ENCODE measurements at regions not wholly inside any gene's neighbourhood (a gene's known extent, or its start where the extent isn't known, plus 50 kb on each side); places are given as distances from the start of the nearest gene placed in this dataset.

DNA sequence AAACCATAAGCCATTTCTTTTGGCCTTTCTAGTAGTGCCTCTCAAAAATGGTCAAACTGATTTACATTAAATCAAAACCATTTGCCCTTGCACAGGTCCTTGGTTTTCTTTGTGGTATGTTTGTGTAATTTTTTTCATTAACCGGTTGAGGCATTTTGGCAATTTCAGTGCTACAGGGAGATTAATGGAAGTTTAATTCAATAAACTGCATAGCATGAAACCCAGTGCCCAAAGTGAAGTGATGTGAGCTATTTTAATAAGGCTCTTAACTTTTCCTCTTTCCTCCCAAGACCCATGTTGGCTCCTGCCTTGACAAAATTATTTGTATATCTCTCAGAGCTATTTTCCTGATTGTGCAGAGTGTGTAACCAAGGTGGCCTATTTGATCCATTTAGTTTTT, 326.2 kb upstream of the SEMA6A start:
- Histone ChIP-seq H3K9me2 (ENCODE audit: insufficient read depth, low read length) (no peaks in the 10 kb centered on the region), H3K4me1 (ENCODE audit: insufficient read depth, low read length, poor library complexity, severe bottlenecking) (peaks cover 10% of the 10 kb centered on the region), H3K4me3 (ENCODE audit: low read depth, low read length, poor library complexity, severe bottlenecking) (no peak overlapping the region), H3K79me2 (ENCODE audit: insufficient read depth, low read depth, low read length) (no peaks in the 10 kb centered on the region), H3K9me3 (ENCODE audit: low read length) (no peaks in the 10 kb centered on the region), H2AFZ (ENCODE audit: low read length) (no peak overlapping the region), H3K27ac (ENCODE audit: low read depth, low read length, poor library complexity, severe bottlenecking) (no peak overlapping the region), H3K4me2 (ENCODE audit: low read length) (no peak overlapping the region), H4K20me1 (ENCODE audit: insufficient read depth, low read length) (no peaks in the 10 kb centered on the region), H3K36me3 (ENCODE audit: insufficient read depth, low read length) (no peaks in the 10 kb centered on the region)
- no peak for DNase-seq (ENCODE audit: low spot score)
- BruUV-seq (replicated peaks), result no TSS peak
- POLR2A ChIA-PET, result interaction anchor here (0.6 kb wide), 2 partner anchors 48 to 1150 kb away, joined by 3 read pairs; no protein-coding TSS in a partner anchor
- CTCF ChIA-PET (ENCODE audit: unreplicated experiment), result no interaction called here
- no peak for TF ChIP-seq EZH2phosphoT487 (IDR thresholded peaks at IDR 0.05; ENCODE audit: borderline replicate concordance, low read depth, low read length)
- TF ChIP-seq CTCF (conservative IDR thresholded peaks at IDR 0.05; ENCODE audit: low read length), result no peak
- intact Hi-C loops (cut with micrococcal nuclease; ENCODE audit: unreplicated experiment), result loop anchor here (10.0 kb wide), 1 partner anchor 1276 kb away; the partner anchor contains the start of gene TMED7

GRCh38 chr5:116898917-116899316, 324.3 kb upstream of the SEMA6A start:
- CTCF ChIA-PET (ENCODE audit: unreplicated experiment), result no interaction called here
- no peak for TF ChIP-seq EZH2phosphoT487 (IDR thresholded peaks at IDR 0.05; ENCODE audit: borderline replicate concordance, low read depth, low read length)
- TF ChIP-seq CTCF (conservative IDR thresholded peaks at IDR 0.05; ENCODE audit: low read length), result no peak
- Histone ChIP-seq H3K9me2 (ENCODE audit: insufficient read depth, low read length) (no peaks in the 10 kb centered on the region), H3K36me3 (ENCODE audit: insufficient read depth, low read length) (no peaks in the 10 kb centered on the region), H3K4me3 (ENCODE audit: low read depth, low read length, poor library complexity, severe bottlenecking) (no peak overlapping the region), H3K79me2 (ENCODE audit: insufficient read depth, low read depth, low read length) (no peaks in the 10 kb centered on the region), H3K4me2 (ENCODE audit: low read length) (peak overlapping the region; percentile 63), H2AFZ (ENCODE audit: low read length) (peak overlapping the region; percentile 71), H3K9me3 (ENCODE audit: low read length) (no peaks in the 10 kb centered on the region), H3K27ac (ENCODE audit: low read depth, low read length, poor library complexity, severe bottlenecking) (no peak overlapping the region), H4K20me1 (ENCODE audit: insufficient read depth, low read length) (no peaks in the 10 kb centered on the region), H3K4me1 (ENCODE audit: insufficient read depth, low read length, poor library complexity, severe bottlenecking) (peaks cover 10% of the 10 kb centered on the region)
- POLR2A ChIA-PET, result interaction anchor here (1.0 to 1.4 kb wide), 5 partner anchors 9 to 62 kb away, joined by 3 to 4 read pairs (median 3); no protein-coding TSS in a partner anchor
- no TSS peak for BruUV-seq (replicated peaks)
- no peak for DNase-seq (ENCODE audit: low spot score)
- intact Hi-C loops (cut with micrococcal nuclease; ENCODE audit: unreplicated experiment), result no loop called here

GRCh38 chr5:116897291-116897690, 322.7 kb upstream of the SEMA6A start:
- ChIA-PET CTCF (ENCODE audit: unreplicated experiment) (no interaction called here), POLR2A (interaction anchor here (0.6 to 1.3 kb wide), 7 partner anchors 9 to 125 kb away, joined by 3 to 5 read pairs (median 3); no protein-coding TSS in a partner anchor)
- Histone ChIP-seq H3K4me3 (ENCODE audit: low read depth, low read length, poor library complexity, severe bottlenecking) (no peak overlapping the region), H3K36me3 (ENCODE audit: insufficient read depth, low read length) (no peaks in the 10 kb centered on the region), H3K4me1 (ENCODE audit: insufficient read depth, low read length, poor library complexity, severe bottlenecking) (peaks cover 10% of the 10 kb centered on the region), H3K9me3 (ENCODE audit: low read length) (no peaks in the 10 kb centered on the region), H3K4me2 (ENCODE audit: low read length) (no peak overlapping the region), H3K27ac (ENCODE audit: low read depth, low read length, poor library complexity, severe bottlenecking) (no peak overlapping the region), H2AFZ (ENCODE audit: low read length) (no peak overlapping the region), H3K9me2 (ENCODE audit: insufficient read depth, low read length) (no peaks in the 10 kb centered on the region), H3K79me2 (ENCODE audit: insufficient read depth, low read depth, low read length) (no peaks in the 10 kb centered on the region), H4K20me1 (ENCODE audit: insufficient read depth, low read length) (no peaks in the 10 kb centered on the region)
- BruUV-seq (replicated peaks), result no TSS peak
- intact Hi-C loops (cut with micrococcal nuclease; ENCODE audit: unreplicated experiment), result no loop called here
- no peak for DNase-seq (ENCODE audit: low spot score)
- TF ChIP-seq CTCF (conservative IDR thresholded peaks at IDR 0.05; ENCODE audit: low read length) (no peak), EZH2phosphoT487 (IDR thresholded peaks at IDR 0.05; ENCODE audit: borderline replicate concordance, low read depth, low read length) (no peak)
